LoVo (cell line): ENCODE measurements at regions not wholly inside any gene's neighbourhood (a gene's known extent, or its start where the extent isn't known, plus 50 kb on each side); places are given as distances from the start of the nearest gene placed in this dataset.

ENCODE experiments used
- DNase-seq: peaks from one replicate; pipeline ENCODE4 v3.0.0-alpha.2; 2016; ENCODE audit warnings: low spot score

DNA sequence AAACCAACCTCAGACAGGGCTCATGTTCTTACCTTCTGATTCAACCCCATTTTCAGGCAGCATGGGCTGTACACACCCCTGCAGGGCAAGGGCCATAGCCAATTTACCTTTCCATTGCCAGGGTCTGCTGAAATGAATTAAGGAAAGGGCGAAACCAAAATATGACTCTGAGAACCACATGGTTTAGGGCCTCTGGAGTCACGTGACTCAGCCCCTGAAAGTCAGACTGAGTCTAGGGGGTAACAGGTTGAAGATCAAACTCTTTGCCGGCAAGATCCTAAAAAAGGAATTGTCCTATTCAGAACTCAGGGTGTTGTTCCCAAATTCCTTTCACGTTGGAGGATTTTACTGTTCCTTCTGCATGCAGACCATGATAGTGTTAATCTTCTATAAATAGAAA is 118.9 kb downstream of the RAB11FIP2 start:
- DNase-seq = no peak

DNA sequence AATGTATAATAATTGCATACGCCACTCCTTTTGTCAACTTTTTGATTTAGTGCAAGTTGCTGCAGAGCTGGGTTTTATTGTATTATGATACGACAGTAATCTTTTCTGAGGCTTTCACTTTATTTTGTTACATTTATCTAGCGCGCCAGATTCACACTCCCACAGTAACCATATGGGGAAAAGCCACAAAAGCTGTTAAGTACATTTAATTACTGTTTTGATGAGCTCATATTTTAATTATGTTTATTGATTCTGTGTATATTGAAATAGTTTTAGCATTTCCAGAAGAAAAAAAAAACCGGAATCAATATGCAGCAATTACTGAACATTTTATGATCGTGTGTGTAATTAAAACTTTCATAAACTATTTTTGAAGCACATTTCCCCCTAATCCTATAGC is 118.5 kb downstream of the RAB11FIP2 start:
- no peak for DNase-seq

GRCh38 chr10:117928741-117929140 is 118.0 kb downstream of the RAB11FIP2 start:
- no peak for DNase-seq

- DNase-seq = no peak
These were observed 117.2 kb downstream of the RAB11FIP2 start for GRCh38 chr10:117929327-117930067.

- DNase-seq = no peak
These were observed 115.7 kb downstream of the RAB11FIP2 start for GRCh38 chr10:117931078-117931477.

- DNase-seq = no peak
These were observed 113.7 kb downstream of the RAB11FIP2 start for GRCh38 chr10:117933036-117933435.

DNA sequence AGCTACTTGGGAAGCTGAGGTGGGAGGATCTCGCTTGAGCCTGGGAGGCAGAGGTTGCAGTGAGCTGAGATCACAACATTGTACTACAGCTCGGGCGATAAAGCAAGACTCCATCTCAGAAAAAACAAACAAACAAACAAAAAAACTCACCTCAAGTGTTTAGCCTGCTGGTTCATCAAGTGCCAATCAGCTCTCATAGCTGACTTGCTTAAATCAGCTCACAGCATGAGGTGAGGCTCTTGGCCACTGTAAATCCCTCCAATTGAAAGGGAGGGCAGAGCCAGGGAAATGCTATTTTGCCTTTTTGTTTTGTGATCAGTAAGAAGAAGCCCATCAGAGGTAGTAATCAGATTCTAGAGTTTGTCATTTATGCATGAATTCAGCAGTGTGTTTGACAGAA is 112.3 kb downstream of the RAB11FIP2 start:
- DNase-seq = no peak

DNA sequence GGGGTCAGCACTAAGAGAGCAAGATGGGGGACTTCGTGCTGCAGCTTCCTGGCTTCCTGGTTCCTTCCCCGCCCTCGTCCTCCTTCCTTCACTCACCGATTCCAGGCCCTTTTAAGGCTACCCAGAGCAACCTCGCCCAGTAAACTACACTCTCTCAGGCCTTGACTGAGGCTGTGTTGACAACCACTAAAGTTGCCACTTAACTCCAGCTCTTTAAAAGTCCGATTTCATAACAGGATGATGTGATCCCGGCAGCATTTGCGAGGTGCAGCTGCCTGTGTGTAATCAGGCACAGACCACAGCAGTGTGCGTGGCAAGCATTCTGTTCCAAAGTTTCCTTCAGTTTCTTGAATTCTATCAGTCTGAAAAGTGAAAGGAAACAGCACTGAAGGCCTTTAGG is 110.6 kb downstream of the RAB11FIP2 start:
- no peak for DNase-seq

DNA sequence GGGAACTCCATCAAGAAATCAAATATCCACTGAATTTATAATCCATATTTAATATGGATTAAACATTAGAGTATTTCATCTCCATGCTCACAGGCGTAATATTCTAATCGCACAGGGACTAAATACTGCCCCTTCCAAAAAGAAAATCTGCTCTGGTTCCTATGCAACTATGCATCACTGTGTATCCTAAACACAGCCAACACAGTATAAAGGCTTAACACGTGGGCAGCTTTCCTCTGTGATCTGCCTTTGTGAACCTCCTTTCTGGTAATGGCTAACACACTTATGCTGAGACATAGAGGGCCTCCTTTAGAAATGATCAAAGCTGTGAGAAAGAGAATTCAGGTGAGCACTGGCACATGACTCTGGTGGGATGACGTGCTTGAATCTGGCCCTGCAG is 110.2 kb downstream of the RAB11FIP2 start:
- no peak for DNase-seq

GRCh38 chr10:117936976-117937375 is 109.8 kb downstream of the RAB11FIP2 start:
- DNase-seq = no peak

GRCh38 chr10:117938104-117938503 is 108.6 kb downstream of the RAB11FIP2 start:
- no peak for DNase-seq

DNA sequence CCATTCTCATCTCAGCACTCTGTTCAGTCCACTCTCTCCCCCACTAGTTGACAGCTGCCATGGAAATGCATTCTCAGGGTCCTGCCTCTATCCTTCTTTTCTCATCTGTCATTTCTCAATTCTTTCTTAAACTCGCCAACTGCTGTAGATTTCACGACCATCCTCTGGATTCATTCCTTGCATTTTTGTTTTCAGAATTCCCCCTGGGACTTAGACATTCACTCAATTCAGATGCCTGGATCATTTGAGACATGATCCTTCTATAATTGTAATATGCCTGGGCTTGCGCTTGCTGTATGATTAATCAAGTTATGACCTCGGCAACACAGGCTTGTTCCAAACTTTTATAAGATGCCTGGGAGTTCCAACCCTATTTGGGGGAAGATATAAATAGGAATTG is 104.5 kb downstream of the RAB11FIP2 start:
- DNase-seq = no peak

DNA sequence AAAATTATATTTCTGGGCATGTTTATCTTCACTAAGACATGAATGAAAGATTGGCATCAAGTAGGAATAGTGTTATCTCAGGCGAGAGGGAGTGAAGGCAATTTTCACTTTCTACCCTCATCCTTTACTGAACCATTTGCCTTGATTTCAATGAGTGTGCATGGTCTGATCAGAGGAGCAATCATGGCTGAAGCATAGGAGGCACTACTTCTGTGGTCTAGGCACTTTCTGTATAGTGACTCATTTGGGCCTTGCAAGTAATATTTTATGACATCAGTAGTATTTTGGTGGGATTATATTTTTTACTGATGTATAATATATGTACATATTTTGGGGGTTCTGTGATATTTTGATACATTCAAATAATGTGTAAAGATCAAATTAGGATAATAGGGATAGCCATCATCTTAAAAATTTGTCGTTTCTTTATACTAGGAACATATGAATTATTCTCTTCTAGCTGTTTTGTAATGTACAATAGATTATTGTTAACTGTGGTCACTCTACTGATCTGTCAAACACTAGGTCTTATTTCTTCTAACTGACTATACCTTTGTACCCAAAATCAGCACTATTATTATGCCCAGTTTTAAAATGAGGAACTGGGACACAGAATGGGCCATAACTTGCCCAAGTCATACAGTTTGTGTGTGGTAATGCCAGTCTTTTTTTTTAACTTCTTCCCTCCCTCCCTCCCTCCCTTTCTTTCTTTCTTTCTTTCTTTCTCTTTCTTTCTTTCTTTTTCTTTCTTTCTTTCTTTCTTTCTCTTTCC is 101.9 kb downstream of the RAB11FIP2 start:
- DNase-seq = no peak

DNA sequence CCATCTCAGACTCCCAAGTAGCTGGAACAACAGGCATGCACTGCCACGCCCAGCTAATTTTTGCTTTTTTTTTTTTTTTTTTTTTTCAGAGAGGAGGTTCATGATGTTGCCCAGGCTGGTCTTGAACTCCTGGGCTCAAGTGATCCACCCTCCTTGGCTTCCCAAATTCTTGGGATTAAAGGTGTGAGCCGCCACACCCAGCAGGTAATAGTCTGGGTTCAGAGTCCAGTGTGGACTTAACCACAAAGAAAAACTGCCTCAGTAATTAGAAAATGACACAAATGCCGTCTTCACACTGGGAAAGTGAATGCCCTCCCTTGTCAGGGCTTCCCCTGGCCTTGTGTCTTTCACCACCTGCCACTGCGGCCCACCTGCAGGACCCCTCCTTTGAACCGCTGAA is 101.1 kb downstream of the RAB11FIP2 start:
- peak; percentile 37 for DNase-seq

DNA sequence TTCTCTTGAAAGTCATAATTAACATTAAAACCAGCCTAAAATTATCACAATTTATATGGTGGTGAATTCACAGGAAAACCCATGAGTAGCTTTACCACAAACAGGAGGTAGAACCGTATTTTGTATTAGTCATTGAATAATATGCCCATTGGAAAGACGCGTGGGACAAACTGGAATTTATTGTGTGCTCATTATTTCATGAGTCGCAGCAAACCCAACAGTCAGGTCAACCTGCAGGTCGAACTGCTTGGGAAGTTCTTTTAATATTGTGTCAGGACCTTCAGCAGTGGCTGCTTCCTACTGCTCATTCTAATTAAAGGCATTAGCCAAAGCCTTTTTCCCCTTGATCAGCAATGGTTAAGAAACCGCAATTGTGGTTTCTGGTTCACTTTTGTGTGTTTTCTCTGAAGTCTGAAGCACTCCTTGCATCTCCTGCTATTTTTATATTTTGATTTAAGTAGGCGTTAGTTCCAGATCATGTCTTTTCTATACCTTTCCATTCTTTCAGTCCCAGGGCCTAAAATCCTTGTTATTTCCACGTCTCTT is 100.1 kb downstream of the RAB11FIP2 start:
- DNase-seq = no peak

- DNase-seq = no peak
These were observed 98.2 kb downstream of the RAB11FIP2 start for GRCh38 chr10:117948493-117948892.

- DNase-seq = no peak
These were observed 96.3 kb downstream of the RAB11FIP2 start for GRCh38 chr10:117950408-117950807.
